GM12865 (cell line): ENCODE measurements at regions not wholly inside any gene's neighbourhood (a gene's known extent, or its start where the extent isn't known, plus 50 kb on each side); places are given as distances from the start of the nearest gene placed in this dataset.
"Not testable (repeated sequence)": the region's sequence is repeated elsewhere in the genome, so short reads cannot be mapped to it uniquely, and the experiment has no call there.

Experiments used
- DNase-seq: peaks from one replicate; pipeline ENCODE4 v3.0.0; 2010; ENCODE audit warnings: low read depth
- H3K4me3 ChIP-seq: 2 replicates; pipeline ENCODE4 v1.5.1; 2011; ENCODE audit warnings: mild to moderate bottlenecking, low read depth, low read length, control low read depth
- CTCF ChIP-seq: IDR thresholded peaks from 2 replicates; pipeline ENCODE4 v1.5.1; 2011; ENCODE audit warnings: low read length, control low read depth, low read depth, inconsistent platforms; ENCODE audit not compliant: insufficient read depth; ENCODE audit errors: missing control alignments

- DNase-seq: peak; percentile 11
- no peak for TF ChIP-seq CTCF
- H3K4me3 ChIP-seq: no peak overlapping the region
Observed at GRCh38 chrX:129318375-129318774, 204.9 kb downstream of the SMARCA1 start.

- H3K4me3 ChIP-seq: no peak overlapping the region
- no peak for DNase-seq
- no peak for TF ChIP-seq CTCF
Observed at GRCh38 chrX:129316461-129316860, 206.8 kb downstream of the SMARCA1 start.

GRCh38 chrX:129310000-129310399, 213.3 kb downstream of the SMARCA1 start:
- DNase-seq: no peak
- TF ChIP-seq CTCF: no peak
- no peak overlapping the region for H3K4me3 ChIP-seq

DNA sequence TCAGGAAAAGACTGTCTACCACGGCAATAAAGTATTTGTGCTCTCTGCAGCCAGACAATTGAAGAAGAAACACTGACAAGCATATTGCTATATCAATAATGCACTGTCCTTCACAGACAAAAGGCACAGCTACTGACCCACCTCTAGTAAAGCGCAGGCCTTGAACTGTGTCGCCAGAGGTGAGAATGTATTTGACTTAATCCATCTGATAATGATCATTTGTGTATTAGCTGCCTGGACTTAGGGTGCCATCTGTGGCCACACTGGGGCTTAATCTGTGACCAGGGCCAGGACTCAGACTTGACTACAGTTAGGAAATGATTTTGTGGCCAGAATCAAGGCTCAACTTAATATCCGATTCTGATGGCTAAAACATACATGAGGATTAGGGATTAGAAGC, 260.4 kb downstream of the SMARCA1 start:
- TF ChIP-seq CTCF: no peak
- DNase-seq: no peak
- no peak overlapping the region for H3K4me3 ChIP-seq

GRCh38 chrX:129255516-129255915, 267.8 kb downstream of the SMARCA1 start:
- not testable (repeated sequence) for DNase-seq, H3K4me3 ChIP-seq

DNA sequence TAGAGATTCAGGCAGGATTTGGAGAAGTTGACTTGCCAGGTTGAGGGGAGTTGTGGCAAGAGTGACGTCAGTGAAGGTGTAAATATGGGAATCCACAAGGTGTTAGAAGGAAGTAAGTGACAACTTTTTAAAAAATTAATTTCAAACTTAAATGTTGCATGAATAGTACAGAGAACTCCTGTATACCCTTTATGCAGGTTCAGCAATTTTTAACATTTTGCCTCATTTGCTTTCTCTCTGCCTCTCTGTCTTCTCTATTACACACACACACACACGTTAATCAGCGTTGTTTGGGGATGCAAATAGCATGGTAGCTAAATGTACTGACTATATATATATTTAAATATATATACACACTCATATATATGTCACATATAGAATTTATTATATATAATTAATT, 273.7 kb downstream of the SMARCA1 start:
- H3K4me3 ChIP-seq: no peak overlapping the region
- TF ChIP-seq CTCF: no peak
- no peak for DNase-seq

DNA sequence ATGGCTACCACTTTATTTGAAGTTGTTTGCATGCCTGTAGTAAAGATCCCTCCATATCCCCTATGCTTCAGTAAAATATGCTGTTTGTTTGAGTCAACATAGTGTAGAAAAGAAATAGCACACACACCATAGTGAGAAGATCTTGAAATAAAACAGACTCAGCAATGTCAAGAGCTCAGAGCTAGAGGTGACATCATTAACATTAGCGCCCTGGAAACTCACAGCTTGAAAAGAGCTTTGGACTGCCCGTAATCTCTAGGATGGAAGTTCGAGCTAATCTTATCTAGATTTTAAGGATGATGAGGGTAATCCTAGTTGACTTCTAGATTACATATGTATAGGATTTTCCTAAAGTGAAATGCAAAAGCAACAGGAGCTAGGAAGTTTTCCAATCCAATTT, 275.6 kb downstream of the SMARCA1 start:
- no peak for TF ChIP-seq CTCF
- DNase-seq: no peak
- H3K4me3 ChIP-seq: no peak overlapping the region

- TF ChIP-seq CTCF: no peak
- no peak for DNase-seq
- no peak overlapping the region for H3K4me3 ChIP-seq
Observed at GRCh38 chrX:129239371-129239770, 283.9 kb downstream of the SMARCA1 start.
